Nephron progenitor cell (in vitro differentiated cells): ENCODE measurements at regions not wholly inside any gene's neighbourhood (a gene's known extent, or its start where the extent isn't known, plus 50 kb on each side); places are given as distances from the start of the nearest gene placed in this dataset.
"Not testable (repeated sequence)": the region's sequence is repeated elsewhere in the genome, so short reads cannot be mapped to it uniquely, and the experiment has no call there.

Experiments used
- DNase-seq: peaks from one replicate; pipeline ENCODE4 v3.0.0; 2021
- H3K27ac Mint-ChIP-seq: 2 replicates; pipeline ENCODE4 v1.8.0; 2021; ENCODE audit warnings: mild to moderate bottlenecking, moderate library complexity, mixed read lengths
- H3K27me3 Mint-ChIP-seq: 2 replicates; pipeline ENCODE4 v1.8.0; 2021; ENCODE audit warnings: mild to moderate bottlenecking, low read depth, mixed read lengths; ENCODE audit not compliant: poor library complexity
- H3K36me3 Mint-ChIP-seq: 2 replicates; pipeline ENCODE4 v1.8.0; 2021; ENCODE audit warnings: low read depth, mixed read lengths
- H3K4me1 Mint-ChIP-seq: 2 replicates; pipeline ENCODE4 v1.8.0; 2021; ENCODE audit warnings: mixed read lengths
- H3K4me3 Mint-ChIP-seq: 2 replicates; pipeline ENCODE4 v1.8.0; 2021; ENCODE audit warnings: mild to moderate bottlenecking, moderate library complexity, mixed read lengths
- H3K9me3 Mint-ChIP-seq: 2 replicates; pipeline ENCODE4 v1.8.0; 2021; ENCODE audit warnings: mild to moderate bottlenecking, moderate library complexity, mixed read lengths
- TF ChIP-seq, protein P1 (sequence below): fragments of 200-600 bp; sonication (generic); IDR thresholded peaks from 2 replicates; pipeline ENCODE4 v1.5.0; 2021; ENCODE audit warnings: antibody characterized with exemption

DNA sequence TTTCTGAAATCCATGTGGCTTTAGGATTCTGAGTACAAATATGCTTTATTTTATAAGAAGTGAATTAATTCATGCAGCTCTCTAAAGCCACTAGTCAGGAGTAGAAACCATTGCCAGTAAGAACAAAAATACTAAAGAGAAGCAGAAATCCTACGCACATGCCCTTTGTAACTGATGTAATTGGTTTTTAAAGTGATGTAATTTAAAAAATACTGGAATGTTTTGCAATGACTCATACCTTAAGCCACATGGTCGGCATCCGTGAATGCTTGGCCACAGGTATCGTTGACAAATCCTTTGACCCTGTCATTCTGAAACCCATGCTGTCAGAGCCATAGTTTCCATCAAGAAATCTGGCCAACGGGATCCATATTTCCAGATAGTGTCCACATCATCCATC lies 213.3 kb downstream of the ACKR3 start:
- H3K27ac Mint-ChIP-seq, result no peak overlapping the region

DNA sequence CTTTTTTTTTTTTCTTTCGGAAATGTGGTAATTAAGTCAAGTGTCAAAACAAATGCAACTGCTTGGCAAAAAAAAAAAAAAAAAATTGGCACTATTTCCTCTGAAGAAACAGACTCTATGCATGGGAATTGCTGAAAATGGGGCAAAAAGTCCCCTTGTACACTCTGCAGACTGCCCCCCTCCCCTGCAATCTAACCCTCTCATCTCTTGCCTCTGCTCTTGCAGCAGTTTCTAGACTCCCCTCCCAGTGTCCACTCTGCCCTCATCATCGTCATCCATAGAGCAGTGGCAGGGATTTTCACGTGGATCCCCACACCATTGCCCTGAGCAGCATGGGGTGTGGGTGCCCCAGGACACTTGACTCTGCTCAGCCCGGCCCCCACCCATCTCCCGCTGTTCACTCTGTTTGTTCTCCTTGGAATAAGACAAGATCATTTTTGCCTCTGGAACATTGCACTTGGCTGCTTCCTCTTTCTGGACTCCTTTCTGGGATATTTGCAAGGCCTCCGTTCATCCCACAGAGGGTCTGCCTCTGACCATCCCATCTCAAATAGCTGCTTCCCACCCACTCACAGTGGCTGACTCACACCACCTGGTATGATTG lies 213.9 kb downstream of the ACKR3 start:
- Mint-ChIP-seq H3K4me3 (no peak overlapping the region), H3K4me1 (peaks cover 33% of the 10 kb centered on the region), H3K27me3 (peaks cover 8% of the 10 kb centered on the region), H3K27ac (no peak overlapping the region), H3K9me3 (peaks cover 32% of the 10 kb centered on the region), H3K36me3 (peaks cover 5% of the 10 kb centered on the region)
- TF ChIP-seq, protein P1, sequence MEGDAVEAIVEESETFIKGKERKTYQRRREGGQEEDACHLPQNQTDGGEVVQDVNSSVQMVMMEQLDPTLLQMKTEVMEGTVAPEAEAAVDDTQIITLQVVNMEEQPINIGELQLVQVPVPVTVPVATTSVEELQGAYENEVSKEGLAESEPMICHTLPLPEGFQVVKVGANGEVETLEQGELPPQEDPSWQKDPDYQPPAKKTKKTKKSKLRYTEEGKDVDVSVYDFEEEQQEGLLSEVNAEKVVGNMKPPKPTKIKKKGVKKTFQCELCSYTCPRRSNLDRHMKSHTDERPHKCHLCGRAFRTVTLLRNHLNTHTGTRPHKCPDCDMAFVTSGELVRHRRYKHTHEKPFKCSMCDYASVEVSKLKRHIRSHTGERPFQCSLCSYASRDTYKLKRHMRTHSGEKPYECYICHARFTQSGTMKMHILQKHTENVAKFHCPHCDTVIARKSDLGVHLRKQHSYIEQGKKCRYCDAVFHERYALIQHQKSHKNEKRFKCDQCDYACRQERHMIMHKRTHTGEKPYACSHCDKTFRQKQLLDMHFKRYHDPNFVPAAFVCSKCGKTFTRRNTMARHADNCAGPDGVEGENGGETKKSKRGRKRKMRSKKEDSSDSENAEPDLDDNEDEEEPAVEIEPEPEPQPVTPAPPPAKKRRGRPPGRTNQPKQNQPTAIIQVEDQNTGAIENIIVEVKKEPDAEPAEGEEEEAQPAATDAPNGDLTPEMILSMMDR, result no peak
- no peak for DNase-seq

More for the DNA sequence above, 213.3 kb downstream of the ACKR3 start:
- Mint-ChIP-seq H3K36me3 (peaks cover 5% of the 10 kb centered on the region), H3K27me3 (peaks cover 8% of the 10 kb centered on the region), H3K4me3 (no peak overlapping the region), H3K4me1 (peaks cover 36% of the 10 kb centered on the region), H3K9me3 (peaks cover 32% of the 10 kb centered on the region)
- TF ChIP-seq, protein P1, result no peak
- no peak for DNase-seq

DNA sequence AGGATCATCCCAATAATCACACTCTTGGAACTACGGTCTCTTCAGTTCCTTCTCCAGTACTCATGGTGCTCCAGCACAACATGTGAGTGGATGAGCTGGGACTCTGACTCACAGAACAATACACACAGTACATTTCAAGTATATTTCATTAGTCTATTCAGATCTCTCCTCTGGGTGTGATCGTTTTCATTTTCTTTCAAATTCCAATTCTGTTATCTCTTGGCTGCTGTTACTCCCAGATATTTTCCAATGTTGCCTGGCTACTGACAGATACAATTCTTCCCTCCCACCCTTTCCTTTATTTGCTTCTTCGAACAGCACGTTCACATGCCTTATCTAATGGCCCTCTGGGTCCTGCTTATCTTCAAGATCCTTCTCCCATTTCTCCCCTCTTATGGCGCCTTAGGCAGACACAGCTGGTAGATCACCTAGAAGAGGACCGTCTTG lies 216.0 kb downstream of the ACKR3 start:
- TF ChIP-seq, protein P1, result no peak
- DNase-seq, result no peak
- Mint-ChIP-seq H3K4me1 (peaks cover 32% of the 10 kb centered on the region), H3K36me3 (peaks cover 5% of the 10 kb centered on the region), H3K9me3 (peaks cover 28% of the 10 kb centered on the region), H3K27me3 (peaks cover 8% of the 10 kb centered on the region), H3K27ac (no peak overlapping the region), H3K4me3 (no peak overlapping the region)

DNA sequence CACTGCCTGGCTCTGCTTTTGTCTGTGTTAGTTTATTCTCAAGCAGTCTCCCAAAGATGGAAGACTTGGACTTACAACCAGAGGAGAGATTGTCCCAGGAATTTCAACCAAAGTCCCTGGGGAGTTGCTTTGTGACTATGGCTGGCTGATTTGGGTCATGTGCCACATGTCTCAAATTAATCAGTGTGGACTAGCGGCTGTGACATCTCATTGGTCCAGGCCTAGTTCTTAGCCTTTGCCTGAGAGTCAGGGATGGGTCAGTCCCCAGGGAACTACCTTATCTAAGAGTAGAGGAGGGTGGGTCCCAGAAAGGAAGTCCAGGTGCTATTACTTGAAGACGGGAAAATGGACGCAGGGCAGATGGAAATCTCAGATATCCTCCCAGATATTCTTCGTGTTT lies 217.1 kb downstream of the ACKR3 start:
- Mint-ChIP-seq H3K4me1 (peaks cover 25% of the 10 kb centered on the region), H3K36me3 (peaks cover 5% of the 10 kb centered on the region), H3K9me3 (peaks cover 28% of the 10 kb centered on the region), H3K4me3 (no peak overlapping the region), H3K27ac (no peak overlapping the region), H3K27me3 (peaks cover 6% of the 10 kb centered on the region)
- TF ChIP-seq, protein P1, result no peak
- no peak for DNase-seq

DNA sequence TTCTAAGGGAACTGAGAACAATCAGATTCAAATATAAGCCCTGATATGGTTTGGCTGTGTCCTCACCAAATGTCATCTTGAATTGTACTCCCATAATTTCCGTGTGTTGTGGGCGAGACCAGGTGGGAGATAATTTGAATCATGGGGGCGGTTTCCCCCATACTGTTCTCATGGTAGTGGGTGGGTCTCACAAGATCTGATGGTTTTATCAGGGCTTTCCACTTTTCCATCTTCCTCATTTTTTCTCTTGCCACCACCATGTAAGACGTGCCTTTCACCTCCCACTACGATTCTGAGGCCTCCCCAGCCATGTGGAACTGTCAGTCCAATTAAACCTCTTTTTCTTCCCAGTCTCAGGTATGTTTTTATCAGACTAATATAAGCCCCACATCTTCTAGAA lies 217.8 kb downstream of the ACKR3 start:
- not testable (repeated sequence) for H3K27ac Mint-ChIP-seq, H3K36me3 Mint-ChIP-seq, DNase-seq, H3K4me3 Mint-ChIP-seq, H3K27me3 Mint-ChIP-seq
- peaks cover 28% of the 10 kb centered on the region for H3K9me3 Mint-ChIP-seq
- H3K4me1 Mint-ChIP-seq, result peaks cover 19% of the 10 kb centered on the region

DNA sequence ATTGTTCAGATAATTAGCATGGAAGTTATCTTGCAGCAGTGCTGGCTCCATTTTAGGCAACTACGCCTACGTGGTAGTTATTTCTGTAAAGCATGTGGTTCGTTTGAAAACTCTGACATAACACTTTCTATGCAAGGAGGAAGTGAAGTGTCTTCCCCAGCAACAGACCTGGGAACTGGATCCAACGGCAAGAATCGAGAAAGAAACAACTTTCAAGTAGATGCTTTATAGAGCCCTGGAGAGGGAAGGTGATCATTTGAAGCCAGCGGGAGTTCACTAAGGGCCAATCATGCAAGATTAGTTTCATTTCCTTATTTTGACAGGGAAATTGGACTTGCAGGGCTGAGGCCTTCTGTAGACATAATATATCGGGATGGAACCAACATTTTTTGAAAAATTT lies 218.3 kb downstream of the ACKR3 start:
- peaks cover 28% of the 10 kb centered on the region for H3K9me3 Mint-ChIP-seq
- H3K4me1 Mint-ChIP-seq, result peaks cover 14% of the 10 kb centered on the region
- no peak overlapping the region for H3K27ac Mint-ChIP-seq
- H3K27me3 Mint-ChIP-seq, result peaks cover 10% of the 10 kb centered on the region
- TF ChIP-seq, protein P1, result no peak
- H3K36me3 Mint-ChIP-seq, result peaks cover 5% of the 10 kb centered on the region
- H3K4me3 Mint-ChIP-seq, result no peak overlapping the region
- DNase-seq, result no peak
